Transverse colon (tissue), 4 donors: ENCODE measurements at regions not wholly inside any gene's neighbourhood (a gene's known extent, or its start where the extent isn't known, plus 50 kb on each side); places are given as distances from the start of the nearest gene placed in this dataset.

Source experiments
- DNase-seq: peaks from one replicate; pipeline ENCODE4 v3.0.0-alpha.2; 2019
- H3K27ac ChIP-seq, 4 donors: fragments of 200-600 bp; sonication (generic); 2 replicates each; pipeline ENCODE4 v1.5.1; 2016 to 2018; ENCODE audit warnings: inconsistent platforms in 4 of 4
- H3K27me3 ChIP-seq: fragments of 200-600 bp; sonication (generic); 2 replicates; pipeline ENCODE4 v1.5.1; 2017; ENCODE audit warnings: inconsistent platforms
- H3K36me3 ChIP-seq, 4 donors: fragments of 200-600 bp; sonication (generic); 2 replicates each; pipeline ENCODE4 v1.5.1; 2017 to 2019; ENCODE audit warnings: inconsistent platforms in 4 of 4
- H3K4me1 ChIP-seq, 4 donors: fragments of 200-600 bp; sonication (generic); 2 replicates each; pipeline ENCODE4 v1.5.1; 2017 to 2020; ENCODE audit warnings: inconsistent platforms in 4 of 4
- H3K4me3 ChIP-seq, 4 donors: fragments of 200-600 bp; sonication (generic); 1 replicate in 1 of 4; 2 replicates in 3 of 4; pipeline versions ENCODE4 v1.5.1 to v1.6.1; 2017 to 2019; ENCODE audit warnings: inconsistent platforms in 4 of 4
- H3K9me3 ChIP-seq, 2 donors: fragments of 200-600 bp; sonication (generic); 2 replicates each; pipeline ENCODE4 v1.5.1; 2017 to 2019; ENCODE audit warnings: inconsistent platforms in 2 of 2
- CTCF ChIP-seq, 5 experiments: fragments of 200-600 bp in 3 of 5; fragments of 450-650 bp in 2 of 5; sonication (generic) in 3 of 5; IDR thresholded peaks; 1 replicate in 2 of 5; 2 replicates in 3 of 5; pipeline ENCODE4 v1.5.1; 2016 to 2017; ENCODE audit warnings: antibody characterized with exemption in 5 of 5, inconsistent platforms in 3 of 5, mild to moderate bottlenecking in 2 of 5, moderate library complexity in 1 of 5
- EP300 ChIP-seq: sonication (generic); formaldehyde crosslinking; IDR thresholded peaks from one replicate; pipeline ENCODE4 v1.6.1; 2017; ENCODE audit warnings: antibody characterized with exemption, low read depth
- POLR2A ChIP-seq: fragments of 450-650 bp; IDR thresholded peaks from one replicate; pipeline ENCODE4 v1.6.1; 2016; ENCODE audit warnings: antibody characterized with exemption, mild to moderate bottlenecking, moderate library complexity
- POLR2AphosphoS5 ChIP-seq, 3 donors: sonication (generic); formaldehyde crosslinking; IDR thresholded peaks; one replicate each; pipeline ENCODE4 v1.6.1; 2016; ENCODE audit warnings: antibody characterized with exemption in 3 of 3
- WGBS, 2 donors: methylation state at CpG; one replicate each; pipeline ENCODE4 v1.1.5; 2018; ENCODE audit warnings: low coverage in 1 of 2; 5-methylcytosine and 5-hydroxymethylcytosine counted together
- in situ Hi-C, 4 donors: fragments of 200-750 bp; cut with MboI; loops; one replicate each; pipeline versions ENCODE4 v1.15.0 to v1.15.1; 2017; ENCODE audit warnings: low sequenced_read_pairs in 3 of 4, low pct_ligation_motif_present in 1 of 4, low pct_unique_long_range_greater_than_20kb in 1 of 4
- intact Hi-C: fragments of 100-400 bp; cut with DNase I; formaldehyde crosslinking; loops from one replicate; pipeline ENCODE4 v1.15.1; 2023; ENCODE audit warnings: low total_unique reads

- peak; percentile 7 for DNase-seq
- Histone ChIP-seq H3K9me3 (no peaks in the 10 kb centered on the region), H3K27me3 (no peaks in the 10 kb centered on the region), H3K36me3 (no peaks in the 10 kb centered on the region), H3K4me1 (no peaks in the 10 kb centered on the region), H3K27ac (no peak overlapping the region), H3K4me3 (no peak overlapping the region)
- intact Hi-C loops (loop anchor here (10.0 kb wide), 1 partner anchor 699 kb away; no protein-coding TSS in a partner anchor), in situ Hi-C loops (no loop called here)
- TF ChIP-seq CTCF (IDR thresholded peaks at IDR 0.05) (peak in 3 of 5 experiments; percentile 24 to 27 (median 26)), EP300 (no peak), POLR2AphosphoS5 (IDR thresholded peaks at IDR 0.05) (no peak), POLR2A (no peak)
- WGBS, 2 donors = 27% methylated on average over 3 of the region's 3 CpGs; no CpG with 5 or more reads in 1 of the 2 donors
Observed at GRCh38 chr9:118595719-118596305, 773.4 kb downstream of the BRINP1 start.

GRCh38 chr9:118596374-118597015 is 772.7 kb downstream of the BRINP1 start:
- intact Hi-C loops (loop anchor here (10.0 kb wide), 1 partner anchor 698 kb away; no protein-coding TSS in a partner anchor), in situ Hi-C loops (no loop called here)
- Histone ChIP-seq H3K36me3 (no peaks in the 10 kb centered on the region), H3K27ac (no peak overlapping the region), H3K9me3 (no peaks in the 10 kb centered on the region), H3K4me3 (no peak overlapping the region), H3K4me1 (no peaks in the 10 kb centered on the region), H3K27me3 (no peaks in the 10 kb centered on the region)
- no peak for DNase-seq
- 34 to 44% methylated on average over 3 to 5 of the region's 5 CpGs for WGBS, 2 donors
- TF ChIP-seq POLR2AphosphoS5 (IDR thresholded peaks at IDR 0.05) = no peak
- no peak for TF ChIP-seq POLR2A
- TF ChIP-seq CTCF (IDR thresholded peaks at IDR 0.05) = no peak
- TF ChIP-seq EP300 = no peak

- Histone ChIP-seq H3K36me3 (no peaks in the 10 kb centered on the region), H3K4me3 (no peak overlapping the region), H3K4me1 (no peaks in the 10 kb centered on the region), H3K9me3 (no peaks in the 10 kb centered on the region), H3K27ac (no peak overlapping the region), H3K27me3 (no peaks in the 10 kb centered on the region)
- intact Hi-C loops = no loop called here
- TF ChIP-seq CTCF (IDR thresholded peaks at IDR 0.05) = no peak
- TF ChIP-seq EP300 = no peak
- TF ChIP-seq POLR2AphosphoS5 (IDR thresholded peaks at IDR 0.05) = no peak
- no peak for TF ChIP-seq POLR2A
- DNase-seq = no peak
- WGBS, 2 donors = 85 to 88% methylated on average over 2 of the region's 2 CpGs
- in situ Hi-C loops = no loop called here
Observed at GRCh38 chr9:118606668-118607067, 762.6 kb downstream of the BRINP1 start.

- in situ Hi-C loops = no loop called here
- Histone ChIP-seq H3K9me3 (no peaks in the 10 kb centered on the region), H3K4me3 (no peak overlapping the region), H3K4me1 (no peaks in the 10 kb centered on the region), H3K27ac (no peak overlapping the region), H3K27me3 (no peaks in the 10 kb centered on the region), H3K36me3 (no peaks in the 10 kb centered on the region)
- TF ChIP-seq POLR2AphosphoS5 (IDR thresholded peaks at IDR 0.05) (no peak), CTCF (IDR thresholded peaks at IDR 0.05) (no peak), POLR2A (no peak), EP300 (no peak)
- intact Hi-C loops = no loop called here
- no peak for DNase-seq
- WGBS, 2 donors = 64 to 82% methylated on average over 3 of the region's 3 CpGs
Observed at GRCh38 chr9:118609355-118610044, 759.7 kb downstream of the BRINP1 start.
